Natural killer cell (primary cell): ENCODE measurements at regions not wholly inside any gene's neighbourhood (a gene's known extent, or its start where the extent isn't known, plus 50 kb on each side); places are given as distances from the start of the nearest gene placed in this dataset.

Experiments used
- ATAC-seq, 3 donors: fragments of 150-1000 bp in 2 of 3; fragments of 200-7000 bp in 1 of 3; cut with Tn5 transposase; 1 replicate in 1 of 3; 2 replicates in 2 of 3; pipeline ENCODE4 v1.10.0; 2021; ENCODE audit warnings: mild to moderate bottlenecking in 2 of 3, moderate library complexity in 2 of 3
- DNase-seq, 2 donors: peaks; one replicate each; pipeline versions ENCODE4 v3.0.0 to v3.0.0-alpha.2; 2013 to 2021; ENCODE audit warnings: mixed read lengths in 1 of 2
- H3K27ac ChIP-seq: one replicate; pipeline ENCODE4 v1.5.1; 2013; ENCODE audit warnings: mild to moderate bottlenecking, low read length
- H3K27me3 ChIP-seq: one replicate; pipeline ENCODE4 v1.6.1; 2013; ENCODE audit warnings: low read length; ENCODE audit not compliant: control insufficient read depth, insufficient read depth
- H3K36me3 ChIP-seq: one replicate; pipeline ENCODE4 v1.6.1; 2013; ENCODE audit warnings: low read length; ENCODE audit not compliant: control insufficient read depth, insufficient read depth
- H3K4me1 ChIP-seq: one replicate; pipeline ENCODE4 v1.6.1; 2013; ENCODE audit warnings: low read length; ENCODE audit not compliant: control insufficient read depth, insufficient read depth
- H3K4me3 ChIP-seq: one replicate; pipeline ENCODE4 v1.5.1; 2013; ENCODE audit warnings: low read length
- H3K9me3 ChIP-seq: one replicate; pipeline ENCODE4 v1.6.1; 2013; ENCODE audit warnings: low read length; ENCODE audit not compliant: control insufficient read depth, insufficient read depth
- H3K27ac Mint-ChIP-seq, 2 donors: one replicate each; pipeline ENCODE4 v1.8.0; 2022; ENCODE audit warnings: mild to moderate bottlenecking in 2 of 2, mixed read lengths in 2 of 2, moderate library complexity in 1 of 2
- H3K27me3 Mint-ChIP-seq, 2 donors: one replicate each; pipeline ENCODE4 v1.8.0; 2022; ENCODE audit warnings: low read depth in 2 of 2, mixed read lengths in 2 of 2
- H3K36me3 Mint-ChIP-seq: one replicate; pipeline ENCODE4 v1.8.0; 2022; ENCODE audit warnings: mixed read lengths
- H3K4me1 Mint-ChIP-seq, 2 donors: one replicate each; pipeline ENCODE4 v1.8.0; 2022; ENCODE audit warnings: mixed read lengths in 2 of 2
- H3K4me3 Mint-ChIP-seq: one replicate; pipeline ENCODE4 v1.8.0; 2022; ENCODE audit warnings: mild to moderate bottlenecking, moderate library complexity, mixed read lengths
- H3K9me3 Mint-ChIP-seq, 2 donors: one replicate each; pipeline ENCODE4 v1.8.0; 2022; ENCODE audit warnings: mixed read lengths in 2 of 2
- WGBS: methylation state at CpG from one replicate; pipeline ENCODE4 v1.1.7; 2013; ENCODE audit warnings: missing lambda C conversion rate; ENCODE audit not compliant: insufficient coverage; 5-methylcytosine and 5-hydroxymethylcytosine counted together
- intact Hi-C: fragments of 100-400 bp; cut with micrococcal nuclease; formaldehyde crosslinking; loops from one replicate; pipeline ENCODE4 v1.14.2; 2022
- TF ChIP-seq, protein P1 (sequence below): fragments of 200-600 bp; IDR thresholded peaks from one replicate; pipeline ENCODE4 v1.8.0; 2022; ENCODE audit warnings: antibody characterized with exemption

DNA sequence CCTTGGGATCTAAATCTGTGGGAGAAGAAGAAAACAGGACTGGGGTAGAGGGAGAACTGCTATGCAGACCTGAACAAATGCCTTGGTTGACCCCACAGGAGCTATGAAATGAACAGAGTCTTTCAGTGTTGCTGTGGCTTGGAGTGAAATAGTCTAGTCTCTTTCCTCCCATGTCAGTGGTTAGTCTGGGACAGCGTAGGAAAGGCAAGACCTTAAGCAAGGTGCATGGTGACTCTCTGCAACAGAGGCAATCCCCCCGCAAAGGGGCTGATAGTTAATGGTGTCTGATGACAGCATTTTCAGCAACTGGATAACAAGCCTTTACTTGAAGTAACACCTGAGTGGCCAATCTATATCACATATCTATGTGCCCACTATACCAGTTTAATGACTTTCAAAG lies 62.3 kb downstream of the ARL4A start:
- 91% methylated on average over 2 of the region's 2 CpGs for WGBS
- intact Hi-C loops = no loop called here
- DNase-seq (no peak), ATAC-seq (no peak)
- TF ChIP-seq, protein P1, sequence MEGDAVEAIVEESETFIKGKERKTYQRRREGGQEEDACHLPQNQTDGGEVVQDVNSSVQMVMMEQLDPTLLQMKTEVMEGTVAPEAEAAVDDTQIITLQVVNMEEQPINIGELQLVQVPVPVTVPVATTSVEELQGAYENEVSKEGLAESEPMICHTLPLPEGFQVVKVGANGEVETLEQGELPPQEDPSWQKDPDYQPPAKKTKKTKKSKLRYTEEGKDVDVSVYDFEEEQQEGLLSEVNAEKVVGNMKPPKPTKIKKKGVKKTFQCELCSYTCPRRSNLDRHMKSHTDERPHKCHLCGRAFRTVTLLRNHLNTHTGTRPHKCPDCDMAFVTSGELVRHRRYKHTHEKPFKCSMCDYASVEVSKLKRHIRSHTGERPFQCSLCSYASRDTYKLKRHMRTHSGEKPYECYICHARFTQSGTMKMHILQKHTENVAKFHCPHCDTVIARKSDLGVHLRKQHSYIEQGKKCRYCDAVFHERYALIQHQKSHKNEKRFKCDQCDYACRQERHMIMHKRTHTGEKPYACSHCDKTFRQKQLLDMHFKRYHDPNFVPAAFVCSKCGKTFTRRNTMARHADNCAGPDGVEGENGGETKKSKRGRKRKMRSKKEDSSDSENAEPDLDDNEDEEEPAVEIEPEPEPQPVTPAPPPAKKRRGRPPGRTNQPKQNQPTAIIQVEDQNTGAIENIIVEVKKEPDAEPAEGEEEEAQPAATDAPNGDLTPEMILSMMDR = no peak
- H3K4me3 Mint-ChIP-seq = no peak overlapping the region
- H3K27ac Mint-ChIP-seq = no peak overlapping the region
- no peaks in the 10 kb centered on the region for H3K9me3 Mint-ChIP-seq
- Histone ChIP-seq H3K27me3 (no peaks in the 10 kb centered on the region), H3K9me3 (no peaks in the 10 kb centered on the region), H3K4me3 (no peak overlapping the region), H3K27ac (no peak overlapping the region), H3K36me3 (no peaks in the 10 kb centered on the region), H3K4me1 (no peaks in the 10 kb centered on the region)
- peaks cover 0 to 3% of the 10 kb centered on the region in 2 donors for H3K27me3 Mint-ChIP-seq
- H3K36me3 Mint-ChIP-seq = no peaks in the 10 kb centered on the region
- no peaks in the 10 kb centered on the region for H3K4me1 Mint-ChIP-seq

DNA sequence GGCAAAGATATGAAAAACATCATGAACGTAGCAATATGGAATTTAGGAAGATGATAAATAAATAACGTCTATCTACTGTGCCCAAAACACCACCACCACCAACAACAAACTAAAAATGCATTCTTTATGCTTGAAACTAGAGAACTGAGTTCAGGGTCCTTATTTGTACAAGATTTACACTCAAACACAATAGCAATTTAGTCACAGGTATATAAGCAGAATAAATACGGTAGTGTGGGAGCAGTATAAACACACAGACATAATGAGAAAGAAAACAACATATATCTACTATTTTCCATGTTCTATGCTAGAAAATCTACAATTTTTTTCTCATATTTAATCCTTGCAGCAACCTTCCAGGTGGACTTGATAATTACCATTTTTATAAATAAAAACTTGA lies 64.3 kb downstream of the ARL4A start:
- DNase-seq = no peak
- Mint-ChIP-seq H3K36me3 (no peaks in the 10 kb centered on the region), H3K4me3 (no peak overlapping the region), H3K4me1 (no peaks in the 10 kb centered on the region), H3K27me3 (peaks cover 0 to 3% of the 10 kb centered on the region in 2 donors), H3K27ac (no peak overlapping the region), H3K9me3 (no peaks in the 10 kb centered on the region)
- WGBS = no CpG with 5 or more reads among the region's 3 CpGs
- Histone ChIP-seq H3K4me3 (no peak overlapping the region), H3K9me3 (no peaks in the 10 kb centered on the region), H3K36me3 (no peaks in the 10 kb centered on the region), H3K27ac (no peak overlapping the region), H3K27me3 (no peaks in the 10 kb centered on the region), H3K4me1 (no peaks in the 10 kb centered on the region)
- intact Hi-C loops = no loop called here
- ATAC-seq = no peak
- TF ChIP-seq, protein P1 = no peak

DNA sequence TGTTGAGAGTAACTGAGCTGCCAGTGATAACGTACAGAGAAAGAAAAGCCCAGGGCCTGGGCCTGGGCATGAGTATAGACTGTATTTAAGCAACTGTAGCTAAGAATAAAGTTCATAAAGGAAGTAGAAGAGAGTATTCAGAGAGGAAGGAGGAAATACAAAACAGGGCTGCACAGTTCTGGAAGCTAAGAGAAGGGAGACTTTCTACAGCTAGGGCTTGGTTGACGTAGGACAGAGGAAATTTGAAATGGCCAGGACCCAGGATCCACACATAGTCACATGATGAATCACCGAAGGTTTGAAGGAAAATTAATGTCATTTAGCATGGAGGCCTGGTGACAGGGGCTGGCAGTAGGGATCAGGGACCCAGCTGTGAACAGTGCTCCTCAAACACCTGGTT lies 66.7 kb downstream of the ARL4A start:
- Mint-ChIP-seq H3K27ac (no peak overlapping the region), H3K4me1 (no peaks in the 10 kb centered on the region), H3K9me3 (no peaks in the 10 kb centered on the region), H3K4me3 (no peak overlapping the region), H3K36me3 (no peaks in the 10 kb centered on the region), H3K27me3 (peaks cover 0 to 3% of the 10 kb centered on the region in 2 donors)
- H3K4me1 ChIP-seq = no peaks in the 10 kb centered on the region
- TF ChIP-seq, protein P1 = no peak
- WGBS = 87% methylated on average over 3 of the region's 3 CpGs
- H3K27me3 ChIP-seq = no peaks in the 10 kb centered on the region
- H3K4me3 ChIP-seq = no peak overlapping the region
- DNase-seq (no peak), ATAC-seq (no peak)
- H3K9me3 ChIP-seq = no peaks in the 10 kb centered on the region
- no peak overlapping the region for H3K27ac ChIP-seq
- H3K36me3 ChIP-seq = no peaks in the 10 kb centered on the region
- intact Hi-C loops = no loop called here

DNA sequence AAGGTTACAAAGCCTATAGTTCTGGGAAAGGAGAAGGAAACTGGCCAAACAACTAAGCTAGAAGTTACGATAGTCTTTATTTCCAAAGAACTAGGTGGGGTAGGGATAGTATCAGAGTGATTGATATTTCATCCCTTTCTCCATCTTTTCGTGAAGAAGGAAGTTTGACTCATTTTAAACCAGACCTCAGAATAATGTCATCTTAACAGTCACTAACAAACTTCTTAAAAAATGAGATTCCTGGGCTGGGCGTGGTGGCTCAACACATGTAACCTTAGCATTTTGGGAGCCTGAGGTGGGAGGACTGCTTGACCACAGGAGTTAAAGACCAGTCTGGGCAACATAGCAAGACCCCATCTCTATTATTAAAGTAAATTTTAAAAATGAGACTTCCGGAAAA lies 69.4 kb downstream of the ARL4A start:
- Mint-ChIP-seq H3K36me3 (no peaks in the 10 kb centered on the region), H3K4me1 (no peaks in the 10 kb centered on the region), H3K27ac (no peak overlapping the region), H3K27me3 (peaks cover 0 to 8% of the 10 kb centered on the region in 2 donors), H3K9me3 (peaks cover 5 to 7% of the 10 kb centered on the region in 2 donors), H3K4me3 (no peak overlapping the region)
- Histone ChIP-seq H3K4me3 (no peak overlapping the region), H3K4me1 (no peaks in the 10 kb centered on the region), H3K9me3 (no peaks in the 10 kb centered on the region), H3K27ac (no peak overlapping the region), H3K27me3 (no peaks in the 10 kb centered on the region), H3K36me3 (no peaks in the 10 kb centered on the region)
- TF ChIP-seq, protein P1 = no peak
- ATAC-seq = no peak
- WGBS = no CpG with 5 or more reads among the region's 4 CpGs
- intact Hi-C loops = no loop called here
- no peak for DNase-seq
